Neutrophil (primary cell): ENCODE measurements at regions not wholly inside any gene's neighbourhood (a gene's known extent, or its start where the extent isn't known, plus 50 kb on each side); places are given as distances from the start of the nearest gene placed in this dataset.

ENCODE experiments used
- H3K27ac ChIP-seq: fragments of 200-600 bp; sonication (generic); 2 replicates; pipeline ENCODE4 v1.5.1; 2016; ENCODE audit warnings: mild to moderate bottlenecking, moderate library complexity
- H3K27me3 ChIP-seq: fragments of 200-600 bp; sonication (generic); 2 replicates; pipeline ENCODE4 v1.6.0; 2016; ENCODE audit warnings: mild to moderate bottlenecking
- H3K36me3 ChIP-seq: fragments of 200-600 bp; sonication (generic); 2 replicates; pipeline ENCODE4 v1.5.1; 2017
- H3K4me1 ChIP-seq, 2 experiments: fragments of 200-600 bp in 1 of 2; sonication (generic) in 1 of 2; 1 replicate in 1 of 2; 2 replicates in 1 of 2; pipeline versions ENCODE4 v1.5.1 to v1.6.1; 2013 to 2016; ENCODE audit warnings: low read depth in 1 of 2, low read length in 1 of 2, mild to moderate bottlenecking in 1 of 2, moderate library complexity in 1 of 2; ENCODE audit not compliant: control insufficient read depth in 1 of 2, insufficient read depth in 1 of 2
- H3K4me3 ChIP-seq, 2 experiments: fragments of 200-600 bp in 1 of 2; sonication (generic) in 1 of 2; 1 replicate in 1 of 2; 2 replicates in 1 of 2; pipeline ENCODE4 v1.5.1; 2013 to 2016; ENCODE audit warnings: low read depth in 1 of 2, low read length in 1 of 2, mild to moderate bottlenecking in 1 of 2, moderate library complexity in 1 of 2
- H3K9me3 ChIP-seq: fragments of 200-600 bp; sonication (generic); 2 replicates; pipeline ENCODE4 v1.5.1; 2016
- TF ChIP-seq, protein P1 (sequence below): fragments of 200-600 bp; sonication (generic); IDR thresholded peaks from 2 replicates; pipeline ENCODE4 v1.5.1; 2016; ENCODE audit warnings: antibody characterized with exemption

GRCh38 chr15:62770752-62771151 lies 271.8 kb upstream of the TPM1 start:
- Histone ChIP-seq H3K27ac (no peak overlapping the region), H3K4me3 (no peak overlapping the region), H3K27me3 (no peaks in the 10 kb centered on the region), H3K4me1 (peaks cover 0 to 5% of the 10 kb centered on the region in 2 experiments), H3K9me3 (no peaks in the 10 kb centered on the region), H3K36me3 (no peaks in the 10 kb centered on the region)
- TF ChIP-seq, protein P1, sequence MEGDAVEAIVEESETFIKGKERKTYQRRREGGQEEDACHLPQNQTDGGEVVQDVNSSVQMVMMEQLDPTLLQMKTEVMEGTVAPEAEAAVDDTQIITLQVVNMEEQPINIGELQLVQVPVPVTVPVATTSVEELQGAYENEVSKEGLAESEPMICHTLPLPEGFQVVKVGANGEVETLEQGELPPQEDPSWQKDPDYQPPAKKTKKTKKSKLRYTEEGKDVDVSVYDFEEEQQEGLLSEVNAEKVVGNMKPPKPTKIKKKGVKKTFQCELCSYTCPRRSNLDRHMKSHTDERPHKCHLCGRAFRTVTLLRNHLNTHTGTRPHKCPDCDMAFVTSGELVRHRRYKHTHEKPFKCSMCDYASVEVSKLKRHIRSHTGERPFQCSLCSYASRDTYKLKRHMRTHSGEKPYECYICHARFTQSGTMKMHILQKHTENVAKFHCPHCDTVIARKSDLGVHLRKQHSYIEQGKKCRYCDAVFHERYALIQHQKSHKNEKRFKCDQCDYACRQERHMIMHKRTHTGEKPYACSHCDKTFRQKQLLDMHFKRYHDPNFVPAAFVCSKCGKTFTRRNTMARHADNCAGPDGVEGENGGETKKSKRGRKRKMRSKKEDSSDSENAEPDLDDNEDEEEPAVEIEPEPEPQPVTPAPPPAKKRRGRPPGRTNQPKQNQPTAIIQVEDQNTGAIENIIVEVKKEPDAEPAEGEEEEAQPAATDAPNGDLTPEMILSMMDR: no peak

- TF ChIP-seq, protein P1: no peak
Observed at GRCh38 chr15:62771234-62771633, 271.3 kb upstream of the TPM1 start.

GRCh38 chr15:62773369-62774165 lies 269.0 kb upstream of the TPM1 start:
- no peaks in the 10 kb centered on the region for H3K36me3 ChIP-seq
- no peaks in the 10 kb centered on the region for H3K27me3 ChIP-seq
- no peaks in the 10 kb centered on the region for H3K9me3 ChIP-seq
- peaks cover 0 to 5% of the 10 kb centered on the region in 2 experiments for H3K4me1 ChIP-seq
- TF ChIP-seq, protein P1: no peak
- H3K27ac ChIP-seq: no peak overlapping the region
- no peak overlapping the region for H3K4me3 ChIP-seq

More at GRCh38 chr15:62771234-62771633, 271.3 kb upstream of the TPM1 start:
- H3K4me3 ChIP-seq: no peak overlapping the region
- peaks cover 0 to 5% of the 10 kb centered on the region in 2 experiments for H3K4me1 ChIP-seq
- H3K9me3 ChIP-seq: no peaks in the 10 kb centered on the region
- H3K27ac ChIP-seq: no peak overlapping the region
- H3K36me3 ChIP-seq: no peaks in the 10 kb centered on the region
- H3K27me3 ChIP-seq: no peaks in the 10 kb centered on the region

GRCh38 chr15:62775932-62776331 lies 266.6 kb upstream of the TPM1 start:
- Histone ChIP-seq H3K27me3 (peaks cover 9% of the 10 kb centered on the region), H3K9me3 (no peaks in the 10 kb centered on the region)
- TF ChIP-seq, protein P1: no peak

GRCh38 chr15:62777671-62778070 lies 264.9 kb upstream of the TPM1 start:
- H3K27ac ChIP-seq: no peak overlapping the region
- H3K36me3 ChIP-seq: no peaks in the 10 kb centered on the region
- H3K4me3 ChIP-seq: no peak overlapping the region
- TF ChIP-seq, protein P1: no peak
- peaks cover 13% of the 10 kb centered on the region for H3K27me3 ChIP-seq
- no peaks in the 10 kb centered on the region for H3K4me1 ChIP-seq
- H3K9me3 ChIP-seq: no peaks in the 10 kb centered on the region

More at GRCh38 chr15:62775932-62776331, 266.6 kb upstream of the TPM1 start:
- Histone ChIP-seq H3K27ac (no peak overlapping the region), H3K4me3 (no peak overlapping the region), H3K4me1 (peaks cover 0 to 5% of the 10 kb centered on the region in 2 experiments), H3K36me3 (no peaks in the 10 kb centered on the region)
